Keratinocyte (primary cell): ENCODE measurements at regions not wholly inside any gene's neighbourhood (a gene's known extent, or its start where the extent isn't known, plus 50 kb on each side); places are given as distances from the start of the nearest gene placed in this dataset.

Experiments used
- EZH2 ChIP-seq: IDR thresholded peaks from one replicate; pipeline ENCODE4 v1.6.1; 2012; ENCODE audit warnings: inconsistent platforms, mild to moderate bottlenecking, low read length, moderate library complexity
- TF ChIP-seq, protein P1 (sequence below), 3 experiments: IDR thresholded peaks in 1 of 3; conservative IDR thresholded peaks in 1 of 3; optimal IDR thresholded peaks in 1 of 3; 2 replicates in 2 of 3; 3 replicates in 1 of 3; pipeline versions ENCODE3 to v1.5.1; 2011; ENCODE audit warnings: low read length in 3 of 3, mild to moderate bottlenecking in 3 of 3, moderate library complexity in 2 of 3, control low read depth in 1 of 3, inconsistent platforms in 1 of 3; ENCODE audit not compliant: insufficient read depth in 2 of 3; ENCODE audit errors: extremely low read depth in 1 of 3

DNA sequence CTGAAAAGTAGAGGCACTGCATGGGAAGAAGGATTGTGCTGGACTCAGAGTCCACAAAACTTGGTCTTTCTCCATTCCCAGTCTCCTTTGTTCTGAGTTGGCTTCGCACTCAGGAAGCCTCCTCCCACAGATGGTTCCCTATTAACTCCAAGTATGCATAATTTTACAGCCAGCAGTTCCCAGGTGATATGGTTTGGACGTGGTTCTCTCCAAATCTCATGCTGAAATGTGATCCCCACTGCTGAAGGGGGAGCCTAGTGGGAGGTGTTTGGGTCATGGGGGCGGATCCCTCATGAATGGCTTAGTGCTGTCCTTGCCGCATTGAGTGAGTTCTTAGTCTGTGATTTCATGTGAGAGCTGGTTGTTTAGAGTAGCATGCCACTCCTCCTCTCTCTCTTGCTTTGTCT, 86.6 kb downstream of the FEM1C start:
- TF ChIP-seq, protein P1, sequence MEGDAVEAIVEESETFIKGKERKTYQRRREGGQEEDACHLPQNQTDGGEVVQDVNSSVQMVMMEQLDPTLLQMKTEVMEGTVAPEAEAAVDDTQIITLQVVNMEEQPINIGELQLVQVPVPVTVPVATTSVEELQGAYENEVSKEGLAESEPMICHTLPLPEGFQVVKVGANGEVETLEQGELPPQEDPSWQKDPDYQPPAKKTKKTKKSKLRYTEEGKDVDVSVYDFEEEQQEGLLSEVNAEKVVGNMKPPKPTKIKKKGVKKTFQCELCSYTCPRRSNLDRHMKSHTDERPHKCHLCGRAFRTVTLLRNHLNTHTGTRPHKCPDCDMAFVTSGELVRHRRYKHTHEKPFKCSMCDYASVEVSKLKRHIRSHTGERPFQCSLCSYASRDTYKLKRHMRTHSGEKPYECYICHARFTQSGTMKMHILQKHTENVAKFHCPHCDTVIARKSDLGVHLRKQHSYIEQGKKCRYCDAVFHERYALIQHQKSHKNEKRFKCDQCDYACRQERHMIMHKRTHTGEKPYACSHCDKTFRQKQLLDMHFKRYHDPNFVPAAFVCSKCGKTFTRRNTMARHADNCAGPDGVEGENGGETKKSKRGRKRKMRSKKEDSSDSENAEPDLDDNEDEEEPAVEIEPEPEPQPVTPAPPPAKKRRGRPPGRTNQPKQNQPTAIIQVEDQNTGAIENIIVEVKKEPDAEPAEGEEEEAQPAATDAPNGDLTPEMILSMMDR (optimal IDR thresholded peaks at IDR 0.05 in 1 of 3, IDR thresholded peaks at IDR 0.05 in 1 of 3, conservative IDR thresholded peaks at IDR 0.05 in 1 of 3; ENCODE audit: extremely low read depth in 1 of 3, insufficient read depth in 2 of 3, low read length in 3 of 3), result no peak
- no peak for TF ChIP-seq EZH2
